Activated CD4-positive, alpha-beta T cell treated with anti-CD3 and anti-CD28 coated beads, Interleukin-2, amount 50 U/mL, for 48 hours (primary cell): ENCODE measurements at regions not wholly inside any gene's neighbourhood (a gene's known extent, or its start where the extent isn't known, plus 50 kb on each side); places are given as distances from the start of the nearest gene placed in this dataset.
"Not testable (repeated sequence)": the region's sequence is repeated elsewhere in the genome, so short reads cannot be mapped to it uniquely, and the experiment has no call there.

Experiments
- DNase-seq, 2 experiments: peaks; one replicate each; pipeline ENCODE4 v3.0.0-alpha.2; 2020

DNA sequence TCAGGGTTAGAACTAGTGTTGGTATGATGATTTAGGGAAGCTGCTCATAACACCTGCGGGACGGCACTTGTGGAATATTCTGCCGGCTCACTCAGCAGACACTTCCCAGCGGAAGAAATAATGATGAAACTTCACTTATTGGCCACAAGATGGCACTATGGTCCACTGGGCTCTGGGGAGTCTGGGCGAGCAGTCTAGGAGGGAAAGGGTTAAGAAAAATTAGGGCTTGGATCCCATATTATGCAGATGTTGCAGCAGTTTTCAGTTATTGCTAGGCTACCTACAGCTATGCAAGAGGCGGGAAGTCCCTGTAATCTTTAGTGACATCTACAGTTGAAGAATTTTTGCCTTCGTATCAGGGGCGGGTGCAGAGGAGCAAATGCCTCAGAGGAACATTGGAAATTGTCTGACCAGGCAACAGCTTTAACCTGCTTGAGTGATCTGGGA lies 238.7 kb upstream of the PRSS58 start:
- DNase-seq = no peak

DNA sequence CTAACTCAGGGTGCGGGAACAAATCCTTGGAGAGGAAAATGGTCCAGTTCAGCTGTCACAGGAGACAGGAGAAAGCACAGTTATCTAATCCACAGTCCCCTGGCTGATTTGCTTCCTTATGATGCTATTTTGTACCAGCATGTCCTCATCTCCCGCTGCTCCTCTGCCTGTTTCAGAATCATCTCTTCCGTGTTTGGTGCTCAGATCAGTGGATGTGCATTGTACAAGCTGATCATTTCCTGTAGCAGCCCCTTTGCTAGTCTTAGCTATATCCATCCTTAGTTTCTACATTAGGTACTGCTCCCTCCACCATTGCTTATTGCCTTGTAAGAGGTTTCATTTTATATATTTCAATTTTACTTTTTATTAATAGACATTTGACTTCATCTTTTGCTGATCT lies 238.0 kb upstream of the PRSS58 start:
- not testable (repeated sequence) for DNase-seq

DNA sequence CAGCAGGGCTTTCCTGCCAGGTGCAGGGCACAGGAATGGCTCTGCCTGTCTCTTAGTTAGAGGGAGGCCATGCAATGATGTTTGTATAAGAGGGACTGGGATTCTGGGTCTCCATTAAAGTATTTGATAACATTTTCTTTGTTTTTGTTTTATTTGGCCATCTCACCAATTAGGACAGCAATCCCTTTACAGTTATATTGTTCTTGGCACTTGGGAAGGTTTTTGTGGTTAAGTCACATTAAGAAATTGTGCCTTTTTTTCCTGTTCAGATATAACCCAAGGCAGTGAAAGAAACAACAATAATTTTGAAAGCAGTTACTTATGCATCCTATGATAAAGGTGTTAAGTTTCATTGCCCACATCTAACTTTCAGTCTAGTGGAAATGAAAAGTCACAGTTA lies 237.4 kb upstream of the PRSS58 start:
- not testable (repeated sequence) for DNase-seq

DNA sequence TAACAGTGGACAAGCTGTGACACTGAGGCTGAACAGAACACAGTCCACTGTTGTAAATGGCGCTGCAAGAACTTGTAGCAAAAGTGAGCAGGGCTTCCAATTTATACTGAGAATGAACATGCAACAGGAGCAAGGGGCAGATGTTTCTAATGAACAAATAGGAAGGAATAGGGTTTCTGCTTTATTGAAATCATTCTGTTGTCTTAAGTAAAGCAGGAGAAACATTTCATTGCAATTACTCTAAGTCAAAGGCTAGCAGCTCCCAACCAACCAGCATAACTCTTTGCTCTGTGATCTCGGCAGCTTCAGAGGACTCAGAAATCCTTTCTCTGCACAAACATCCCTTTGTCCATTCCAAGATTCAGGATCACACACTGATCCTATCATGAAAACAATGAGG lies 236.2 kb upstream of the PRSS58 start:
- DNase-seq = no peak

DNA sequence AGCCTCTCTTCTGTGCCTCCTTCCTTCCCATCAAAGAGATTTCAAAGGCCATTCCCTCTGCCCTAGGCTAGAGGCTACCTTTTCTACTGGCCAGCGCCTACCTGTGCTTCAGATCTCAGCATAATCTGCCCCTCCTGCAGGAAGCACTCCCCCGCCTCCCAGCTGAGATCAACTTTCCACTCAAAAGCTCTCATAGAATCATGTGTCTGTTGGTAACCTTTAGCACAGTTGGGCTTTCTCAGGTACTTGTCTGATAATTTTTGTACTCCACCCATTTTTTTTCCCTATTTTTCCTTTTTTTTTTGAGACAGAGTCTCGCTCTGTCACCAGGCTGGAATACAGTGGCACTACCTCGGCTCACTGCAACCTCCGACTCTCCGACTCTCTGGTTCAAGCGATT lies 231.0 kb upstream of the PRSS58 start:
- DNase-seq = no peak

DNA sequence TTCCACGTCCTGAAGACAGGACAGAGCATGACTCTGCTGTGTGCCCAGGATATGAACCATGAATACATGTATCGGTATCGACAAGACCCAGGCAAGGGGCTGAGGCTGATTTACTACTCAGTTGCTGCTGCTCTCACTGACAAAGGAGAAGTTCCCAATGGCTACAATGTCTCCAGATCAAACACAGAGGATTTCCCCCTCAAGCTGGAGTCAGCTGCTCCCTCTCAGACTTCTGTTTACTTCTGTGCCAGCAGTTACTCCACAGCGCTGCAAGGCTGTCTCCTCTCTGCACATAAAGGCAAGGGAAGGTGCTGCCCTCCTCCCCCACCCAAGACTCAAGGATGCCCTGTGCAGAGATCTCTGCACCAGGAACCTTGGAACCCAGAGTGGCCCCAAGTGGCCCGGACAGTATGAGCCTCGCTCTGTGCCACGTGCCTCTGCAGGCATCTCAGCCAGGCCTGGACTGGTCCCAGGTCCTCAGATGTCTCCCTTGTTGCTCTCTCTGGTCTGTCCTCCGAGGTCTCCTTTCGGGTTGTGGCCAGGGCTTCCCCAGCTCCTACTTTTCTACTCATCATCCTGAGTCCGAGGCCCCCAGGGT lies 230.3 kb upstream of the PRSS58 start:
- no peak for DNase-seq

DNA sequence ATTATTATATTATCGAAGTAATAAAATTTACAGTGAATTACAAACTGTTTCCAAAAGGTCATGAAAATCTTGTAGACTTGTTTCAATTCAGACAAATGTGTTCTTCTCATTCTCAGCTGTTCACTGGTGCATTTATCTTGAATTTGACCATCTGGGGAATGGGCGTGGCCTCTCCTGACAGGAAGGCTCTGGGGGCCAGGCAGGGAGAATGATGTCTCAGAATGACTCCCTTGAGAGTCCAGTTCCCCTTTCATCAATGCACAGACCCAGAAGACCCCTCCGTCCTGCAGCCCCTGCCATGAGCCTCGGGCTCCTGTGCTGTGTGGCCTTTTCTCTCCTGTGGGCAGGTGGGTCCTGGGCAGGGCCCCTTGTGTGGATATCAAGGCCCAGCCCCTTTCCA lies 229.7 kb upstream of the PRSS58 start:
- not testable (repeated sequence) for DNase-seq

DNA sequence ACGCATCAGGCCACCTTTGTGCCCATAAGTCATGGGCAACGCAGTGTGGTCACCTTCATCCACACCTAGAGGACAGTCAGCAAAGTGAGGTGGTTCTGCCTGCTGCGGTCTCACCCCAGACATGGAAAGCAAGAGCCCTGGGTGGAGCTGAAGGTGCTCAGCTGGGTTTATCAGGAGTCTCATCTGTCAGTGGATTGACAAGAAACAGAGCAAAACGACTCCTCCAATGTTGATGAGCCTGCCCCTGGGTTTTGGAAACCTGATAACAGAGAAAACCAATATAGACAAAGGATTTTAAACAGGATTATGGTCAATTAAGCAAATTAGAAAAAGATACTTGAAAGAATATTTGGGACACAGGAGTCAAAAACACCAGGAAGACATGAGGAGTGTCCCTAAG lies 229.3 kb upstream of the PRSS58 start:
- no peak for DNase-seq

DNA sequence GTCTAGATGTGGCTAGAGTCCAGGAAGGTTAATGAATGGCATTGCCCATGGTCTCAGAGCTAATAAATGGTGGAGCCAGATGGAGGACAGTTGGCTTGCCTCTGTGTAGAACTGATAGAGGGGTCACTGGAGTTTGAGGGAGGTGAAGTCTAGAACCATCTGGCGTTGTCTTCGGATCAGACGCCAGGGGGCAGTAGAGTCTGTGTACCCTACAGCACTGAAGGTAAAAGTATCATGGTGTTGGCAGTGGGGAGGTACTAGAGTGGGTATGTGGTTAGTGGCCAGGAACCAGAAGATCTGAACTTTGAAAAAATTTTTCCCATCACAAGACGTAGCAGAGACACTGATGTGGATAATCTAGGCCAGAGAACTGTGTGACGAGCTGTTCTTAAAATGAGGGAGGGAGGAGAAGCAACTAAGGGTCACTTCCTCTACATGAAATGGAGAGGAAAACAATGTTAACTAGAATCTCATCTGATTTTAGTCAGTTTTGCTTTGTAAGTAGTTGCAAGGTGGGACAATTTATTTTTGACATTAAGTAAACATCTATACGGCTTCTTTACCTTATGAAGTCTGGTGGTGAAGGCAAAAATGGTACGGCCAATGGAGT lies 227.9 kb upstream of the PRSS58 start:
- DNase-seq = peak; percentile 29 to 45

DNA sequence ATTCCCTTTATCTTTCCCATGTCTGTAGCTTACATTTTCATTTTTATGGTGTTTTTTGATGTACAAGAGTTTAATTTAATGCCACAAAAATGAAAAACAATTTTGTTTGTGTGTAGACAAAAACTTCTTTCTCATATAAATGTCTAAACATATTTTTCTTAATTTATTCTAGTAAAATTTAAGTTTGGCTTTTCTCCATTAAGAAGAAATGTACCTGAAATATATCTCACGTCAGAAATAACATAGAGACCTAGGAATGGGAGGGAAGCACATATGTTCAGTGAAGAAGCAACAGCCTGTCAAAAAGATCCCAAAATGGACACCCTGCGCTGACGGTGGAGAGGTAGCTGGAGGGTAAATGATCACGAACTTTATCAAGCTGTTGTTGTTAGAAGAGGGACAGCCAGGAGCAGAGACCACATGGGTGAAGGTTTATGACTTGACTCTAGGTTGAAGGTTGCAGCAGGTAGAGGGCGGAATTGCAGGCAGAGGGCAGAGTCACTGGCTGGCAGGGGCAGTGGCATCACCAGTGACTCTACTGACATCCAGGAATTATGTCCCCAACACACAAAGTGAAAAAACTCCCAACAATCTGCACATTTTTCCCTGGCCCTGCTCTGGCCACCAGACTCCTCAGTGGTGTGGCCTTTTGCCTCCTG lies 225.9 kb upstream of the PRSS58 start:
- no peak for DNase-seq

DNA sequence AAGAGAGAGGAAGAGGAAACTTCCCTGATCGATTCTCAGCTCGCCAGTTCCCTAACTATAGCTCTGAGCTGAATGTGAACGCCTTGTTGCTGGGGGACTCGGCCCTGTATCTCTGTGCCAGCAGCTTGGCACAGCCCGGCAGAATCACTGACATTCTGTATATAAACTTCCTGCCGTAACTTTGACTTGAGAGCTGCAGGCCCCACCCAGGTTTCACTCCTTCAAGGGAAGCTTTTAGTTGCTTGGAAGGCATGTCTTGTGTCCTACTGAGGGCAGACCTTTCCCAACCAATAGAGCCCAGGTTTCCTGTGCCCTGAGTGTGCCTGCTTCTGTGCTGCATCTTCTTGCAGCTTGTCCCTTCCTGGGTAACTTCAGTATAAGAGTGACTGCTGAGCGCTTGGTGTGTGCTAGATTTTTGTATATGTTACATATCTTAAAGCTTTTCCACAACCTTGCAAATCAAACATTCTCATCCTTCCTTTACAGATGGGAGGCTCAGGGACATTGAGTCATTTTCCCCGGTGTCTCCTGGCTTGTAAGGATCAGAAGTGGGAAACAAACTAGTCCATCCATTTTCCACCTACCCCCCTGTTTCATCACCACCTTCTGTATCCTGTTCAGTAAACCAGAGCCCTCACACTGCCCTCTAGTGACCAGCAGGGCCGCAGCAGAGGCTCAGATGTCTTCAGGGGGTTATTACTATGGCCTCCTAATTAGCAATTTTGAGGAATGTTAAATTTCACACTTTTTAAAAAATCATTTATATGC lies 225.2 kb upstream of the PRSS58 start:
- DNase-seq = peak; percentile 66 to 72

DNA sequence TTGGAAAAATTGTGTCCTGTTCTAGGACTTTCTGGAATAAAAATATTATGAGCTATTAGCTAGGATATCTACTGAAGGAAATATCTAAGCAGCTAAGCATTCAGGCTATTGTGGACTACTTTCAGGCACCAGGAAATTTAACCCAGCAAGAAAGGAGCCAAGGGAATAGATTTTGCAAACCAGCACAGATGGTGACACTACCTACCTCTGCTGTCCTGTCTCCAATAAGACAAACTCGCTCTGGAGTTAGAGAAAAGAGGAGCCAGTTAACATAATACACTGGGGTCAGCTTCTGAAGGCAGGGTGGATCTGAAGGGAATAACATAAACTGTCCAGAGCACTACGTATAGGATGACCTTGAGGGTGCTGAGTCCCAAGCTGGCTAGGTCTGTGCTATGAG lies 223.7 kb upstream of the PRSS58 start:
- DNase-seq = no peak

DNA sequence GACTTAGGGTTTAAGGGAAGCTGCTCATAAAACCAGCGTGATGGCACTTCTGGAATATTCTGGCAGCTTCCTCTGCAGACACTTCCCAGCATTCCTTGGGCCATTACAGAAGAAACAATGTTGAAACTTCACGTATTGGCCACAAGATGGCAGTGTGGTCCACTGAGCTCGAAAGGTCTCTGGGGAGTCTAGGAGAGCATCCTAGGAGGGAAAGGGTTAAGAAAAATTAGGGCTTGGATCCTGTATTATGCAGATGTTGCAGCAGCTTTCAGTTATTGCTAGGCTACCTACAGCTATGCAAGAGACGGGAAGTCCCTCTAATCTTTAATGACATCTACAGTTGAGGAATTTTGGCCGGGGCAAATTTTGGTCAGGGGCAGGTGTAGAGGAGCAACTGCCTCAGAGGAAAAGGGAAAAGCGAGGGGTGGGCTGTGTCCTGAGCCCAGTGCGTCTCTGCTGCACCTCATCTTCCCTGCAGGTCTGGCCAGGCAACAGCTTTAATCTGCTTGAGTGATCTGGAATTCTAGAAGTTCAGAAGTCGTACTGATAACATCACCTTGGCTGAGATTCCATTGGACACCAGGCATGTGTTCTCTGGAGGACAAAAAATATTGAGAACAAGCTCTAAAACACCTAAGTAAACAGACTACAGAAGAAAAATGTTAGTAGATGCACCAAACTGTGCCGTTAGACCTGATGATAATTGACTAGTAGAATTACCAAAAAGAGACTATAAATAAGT lies 220.8 kb upstream of the PRSS58 start:
- DNase-seq = peak in 1 of 2 experiments; percentile 33

DNA sequence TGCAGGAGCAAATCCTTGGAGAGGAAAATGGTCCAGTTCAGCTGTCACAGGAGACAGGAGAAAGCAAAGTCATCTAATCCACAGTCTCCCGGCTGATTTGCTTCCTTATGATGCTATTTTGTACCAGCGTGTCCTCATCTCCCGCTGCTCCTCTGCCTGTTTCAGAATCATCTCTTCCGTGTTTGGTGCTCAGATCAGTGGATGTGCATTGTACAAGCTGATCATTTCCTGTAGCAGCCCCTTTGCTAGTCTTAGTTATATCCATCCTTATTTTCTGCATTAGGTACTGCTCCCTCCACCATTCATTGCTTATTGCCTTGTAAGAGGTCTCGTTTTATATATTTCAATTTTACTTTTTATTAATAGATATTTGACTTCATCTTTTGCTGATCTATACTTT lies 219.9 kb upstream of the PRSS58 start:
- DNase-seq = not testable (repeated sequence)

DNA sequence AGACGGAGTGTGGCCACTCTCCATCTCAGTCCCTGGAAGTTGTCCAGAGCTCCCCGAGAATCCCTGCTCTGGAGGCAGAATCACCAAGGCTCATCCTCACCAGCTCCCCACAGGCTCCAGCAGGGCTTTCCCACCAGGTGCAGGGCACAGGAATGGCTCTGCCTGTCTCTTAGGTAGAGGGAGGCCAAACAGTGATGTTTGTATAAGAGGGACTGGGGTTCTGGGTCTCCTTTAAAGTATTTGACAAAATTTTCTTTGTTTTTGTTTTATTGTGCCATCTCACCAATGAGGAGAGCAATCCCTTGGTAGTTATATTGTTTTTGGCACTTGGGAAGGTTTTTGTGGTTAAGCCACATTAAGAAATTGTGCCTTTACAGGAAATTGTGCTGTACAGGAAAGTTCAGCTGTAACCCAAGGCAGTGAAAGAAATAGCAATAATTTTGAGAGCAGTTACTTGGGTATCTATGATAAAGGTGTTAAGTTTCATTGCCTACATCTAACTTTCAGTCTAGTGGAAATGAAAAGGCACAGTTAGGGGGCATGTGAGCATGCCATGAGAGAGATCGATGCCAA lies 219.3 kb upstream of the PRSS58 start:
- no peak for DNase-seq

DNA sequence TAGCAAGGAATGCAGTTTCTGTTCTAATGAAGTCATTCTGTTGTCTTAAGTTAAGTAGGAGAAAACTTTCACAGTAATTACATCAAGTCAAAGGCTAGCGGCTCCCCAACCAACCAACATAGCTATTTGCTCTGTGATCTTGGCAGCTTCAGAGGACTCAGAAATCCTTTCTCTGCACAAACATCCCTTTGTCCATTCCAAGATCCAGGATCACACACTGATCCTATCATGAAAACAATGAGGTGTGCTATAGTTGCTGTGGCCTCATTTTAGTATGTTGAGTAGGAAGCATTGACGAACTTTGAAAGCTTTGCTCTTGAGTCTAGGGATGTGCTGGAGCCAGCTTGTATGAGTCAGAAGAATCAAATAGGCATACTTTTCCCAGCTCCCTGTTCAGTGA lies 218.2 kb upstream of the PRSS58 start:
- DNase-seq = no peak

DNA sequence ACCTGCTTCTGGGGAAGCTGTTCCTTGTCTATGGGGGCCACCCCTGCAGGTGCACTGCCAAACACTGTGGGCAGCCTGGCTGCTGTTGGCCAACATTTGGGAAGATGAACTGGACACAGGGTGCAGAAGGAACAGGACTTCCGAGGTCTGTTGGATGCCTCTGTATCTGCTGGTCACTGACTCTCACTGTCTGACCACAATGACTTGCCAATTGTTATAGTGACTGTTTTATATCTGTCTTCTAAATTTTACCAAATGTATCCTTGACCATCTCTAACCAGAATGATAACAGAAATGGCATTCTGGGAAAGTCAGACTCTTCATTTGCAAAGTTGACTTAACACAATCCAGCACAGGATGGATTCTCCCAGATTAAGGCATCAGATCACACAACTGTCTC lies 214.0 kb upstream of the PRSS58 start:
- DNase-seq = no peak

DNA sequence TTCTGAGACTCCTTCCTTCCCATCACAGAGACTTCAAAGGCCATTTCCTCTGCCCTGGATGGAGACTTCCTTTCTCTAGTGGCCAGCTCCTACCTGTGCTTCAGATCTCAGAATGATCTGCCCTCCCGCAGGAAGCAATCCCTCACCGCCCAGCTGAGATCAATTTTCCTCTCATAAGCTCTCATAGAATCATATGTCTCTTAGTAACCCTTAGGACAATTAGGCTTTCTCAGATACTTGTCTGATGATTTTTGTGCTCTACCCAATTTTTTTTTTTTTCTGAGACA lies 212.6 kb upstream of the PRSS58 start:
- no peak for DNase-seq

DNA sequence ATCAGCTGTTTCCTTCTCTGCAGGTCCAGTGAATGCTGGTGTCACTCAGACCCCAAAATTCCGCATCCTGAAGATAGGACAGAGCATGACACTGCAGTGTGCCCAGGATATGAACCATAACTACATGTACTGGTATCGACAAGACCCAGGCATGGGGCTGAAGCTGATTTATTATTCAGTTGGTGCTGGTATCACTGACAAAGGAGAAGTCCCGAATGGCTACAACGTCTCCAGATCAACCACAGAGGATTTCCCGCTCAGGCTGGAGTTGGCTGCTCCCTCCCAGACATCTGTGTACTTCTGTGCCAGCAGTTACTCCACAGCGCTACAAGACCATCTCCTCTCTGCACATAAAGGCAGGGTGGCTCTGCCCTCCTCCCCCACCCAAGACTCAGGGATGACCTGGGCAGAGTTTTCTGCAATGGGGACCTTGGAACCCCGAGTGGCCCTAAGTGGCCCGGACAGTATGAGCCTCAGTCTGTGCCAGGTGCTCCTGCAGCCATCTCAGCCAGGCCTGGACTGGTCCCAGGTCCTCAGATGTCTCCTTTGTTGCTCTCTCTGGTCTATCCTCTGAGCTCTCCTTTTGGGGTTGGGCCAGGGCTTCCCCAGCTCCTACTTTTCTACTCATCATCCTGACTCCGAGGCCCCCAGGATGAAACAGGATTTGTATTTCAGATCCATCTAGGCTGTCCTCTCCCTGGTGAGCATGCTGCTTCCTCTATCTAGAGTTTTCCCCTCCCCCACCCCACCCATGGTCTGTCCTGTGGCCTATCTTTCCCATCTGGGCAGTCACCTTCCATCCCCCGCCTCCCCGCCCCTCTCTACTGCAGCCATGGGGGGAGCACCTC lies 212.1 kb upstream of the PRSS58 start:
- DNase-seq = no peak

DNA sequence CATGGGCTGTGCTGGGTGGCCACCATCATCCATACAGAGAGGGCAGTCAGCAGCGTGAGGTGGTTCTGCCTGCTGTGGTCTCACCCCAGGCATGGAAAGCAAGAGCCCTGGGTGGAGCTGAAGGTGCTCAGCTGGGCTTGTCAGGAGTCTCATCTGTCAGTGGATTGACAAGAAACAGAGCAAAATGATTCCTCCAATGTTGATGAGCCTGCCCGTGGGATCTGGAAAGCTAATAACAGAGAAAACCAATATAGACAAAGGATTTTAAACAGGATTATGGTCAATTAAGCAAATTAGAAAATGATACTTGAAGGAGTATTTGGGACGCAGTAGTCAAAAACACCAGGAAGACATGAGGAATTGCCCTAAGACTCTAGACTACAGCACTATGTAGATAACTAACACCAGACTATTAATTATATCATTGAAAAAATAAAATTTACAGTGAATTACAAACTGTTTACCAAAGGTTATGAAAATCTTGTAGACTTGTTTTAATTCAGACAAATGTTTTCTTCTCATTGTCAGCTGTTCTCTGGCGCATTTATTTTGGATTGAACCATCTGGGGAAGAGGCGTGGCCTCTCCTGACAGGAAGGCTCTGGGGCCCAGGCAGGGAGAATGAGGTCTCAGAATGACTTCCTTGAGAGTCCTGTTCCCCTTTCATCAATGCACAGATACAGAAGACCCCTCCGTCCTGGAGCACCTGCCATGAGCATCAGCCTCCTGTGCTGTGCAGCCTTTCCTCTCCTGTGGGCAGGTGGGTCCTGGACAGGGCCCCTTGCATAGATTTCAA lies 211.2 kb upstream of the PRSS58 start:
- no peak for DNase-seq

DNA sequence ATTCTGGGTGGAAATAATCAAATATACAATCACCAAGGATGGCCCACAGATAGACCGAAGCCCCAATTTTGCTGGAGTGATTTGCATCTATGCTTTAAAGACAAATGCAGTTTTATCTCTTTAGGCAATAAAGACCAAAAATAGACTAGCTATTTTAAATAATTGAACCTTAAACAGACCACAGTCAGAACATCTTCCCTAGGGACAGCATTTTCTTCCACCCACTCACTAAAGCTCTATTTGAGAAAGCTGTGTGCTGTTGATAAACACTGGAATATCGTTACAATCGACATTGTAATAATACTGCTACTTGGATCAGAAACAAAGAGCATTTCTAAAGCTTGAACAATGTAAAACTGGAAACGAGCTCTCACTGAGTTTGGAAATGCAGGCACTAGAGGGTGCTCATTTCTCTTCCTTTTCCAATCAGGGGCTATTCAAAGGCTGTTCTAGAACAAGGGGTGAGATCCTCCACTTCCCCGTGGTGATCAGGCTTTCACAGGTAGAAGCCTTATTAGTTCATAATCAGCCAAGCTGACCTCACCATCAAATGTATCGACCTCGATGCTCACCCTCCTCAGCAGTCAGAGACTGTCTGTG lies 209.3 kb upstream of the PRSS58 start:
- DNase-seq = not testable (repeated sequence)
